Dedifferentiated amniotic fluid mesenchymal stem cell (primary cell): ENCODE measurements at regions not wholly inside any gene's neighbourhood (a gene's known extent, or its start where the extent isn't known, plus 50 kb on each side); places are given as distances from the start of the nearest gene placed in this dataset.
A peak's percentile ranks its signal among the peaks of the same experiment; 100 is the strongest.
"Not testable (repeated sequence)": the region's sequence is repeated elsewhere in the genome, so short reads cannot be mapped to it uniquely, and the experiment has no call there.

ENCODE experiments used
- DNase-seq: peaks from one replicate; pipeline ENCODE4 v3.0.0-alpha.2; 2016; ENCODE audit errors: extremely low spot score

- DNase-seq = peak; percentile 44
Measured at GRCh38 chr2:226475650-226476049, 324.0 kb downstream of the IRS1 start.

GRCh38 chr2:226474131-226474530, 325.5 kb downstream of the IRS1 start:
- no peak for DNase-seq

GRCh38 chr2:226471987-226472470, 327.6 kb downstream of the IRS1 start:
- DNase-seq = no peak

GRCh38 chr2:226467633-226468032, 332.0 kb downstream of the IRS1 start:
- DNase-seq = no peak

- no peak for DNase-seq
Measured at GRCh38 chr2:226467221-226467620, 332.4 kb downstream of the IRS1 start.

GRCh38 chr2:226466589-226466988, 333.0 kb downstream of the IRS1 start:
- no peak for DNase-seq

GRCh38 chr2:226466124-226466523, 333.5 kb downstream of the IRS1 start:
- DNase-seq = no peak

GRCh38 chr2:226464380-226464779, 335.2 kb downstream of the IRS1 start:
- DNase-seq = no peak

GRCh38 chr2:226463154-226463553, 336.5 kb downstream of the IRS1 start:
- DNase-seq = no peak

GRCh38 chr2:226461981-226462380, 337.6 kb downstream of the IRS1 start:
- no peak for DNase-seq

GRCh38 chr2:226456144-226456543, 343.5 kb downstream of the IRS1 start:
- not testable (repeated sequence) for DNase-seq

- DNase-seq = no peak
Measured at GRCh38 chr2:226452768-226453167, 346.9 kb downstream of the IRS1 start.

GRCh38 chr2:226451486-226451885, 348.1 kb downstream of the IRS1 start:
- no peak for DNase-seq

- no peak for DNase-seq
Measured at GRCh38 chr2:226450141-226450540, 349.5 kb downstream of the IRS1 start.

GRCh38 chr2:226447338-226448300, 352.0 kb downstream of the IRS1 start:
- peak; percentile 33 for DNase-seq

GRCh38 chr2:226446406-226447001, 353.1 kb downstream of the IRS1 start:
- DNase-seq = peak; percentile 90

GRCh38 chr2:226445216-226445861, 354.3 kb downstream of the IRS1 start:
- no peak for DNase-seq

- no peak for DNase-seq
Measured at GRCh38 chr2:226443112-226443511, 356.5 kb downstream of the IRS1 start.

- DNase-seq = peak; percentile 61
Measured at GRCh38 chr2:226440127-226440918, 359.3 kb downstream of the IRS1 start.

GRCh38 chr2:226439337-226439736, 360.3 kb downstream of the IRS1 start:
- no peak for DNase-seq

GRCh38 chr2:226435146-226435545, 364.5 kb downstream of the IRS1 start:
- DNase-seq = no peak

GRCh38 chr2:226434702-226435101, 364.9 kb downstream of the IRS1 start:
- no peak for DNase-seq
